Colonic mucosa (tissue), 4 donors: ENCODE measurements at regions not wholly inside any gene's neighbourhood (a gene's known extent, or its start where the extent isn't known, plus 50 kb on each side); places are given as distances from the start of the nearest gene placed in this dataset.
"Not testable (repeated sequence)": the region's sequence is repeated elsewhere in the genome, so short reads cannot be mapped to it uniquely, and the experiment has no call there.

Experiments
- DNase-seq: peaks from one replicate; pipeline ENCODE4 v3.0.0-alpha.2; 2020
- H3K27ac ChIP-seq: fragments of 200-600 bp; one replicate; pipeline ENCODE4 v1.8.0; 2021
- H3K27me3 ChIP-seq: fragments of 200-600 bp; one replicate; pipeline ENCODE4 v1.8.0; 2021
- H3K36me3 ChIP-seq: fragments of 200-600 bp; one replicate; pipeline ENCODE4 v1.8.0; 2021
- H3K4me1 ChIP-seq: fragments of 200-600 bp; one replicate; pipeline ENCODE4 v1.8.0; 2021; ENCODE audit warnings: mild to moderate bottlenecking
- H3K4me3 ChIP-seq: fragments of 200-600 bp; one replicate; pipeline ENCODE4 v1.8.0; 2021
- H3K9ac ChIP-seq, 2 donors: one replicate each; pipeline ENCODE4 v1.7.0; 2013; ENCODE audit warnings: control low read depth in 2 of 2, low read depth in 2 of 2, low read length in 2 of 2
- H3K9me3 ChIP-seq: fragments of 200-600 bp; one replicate; pipeline ENCODE4 v1.8.0; 2021
- CTCF ChIP-seq: fragments of 200-600 bp; IDR thresholded peaks from one replicate; pipeline ENCODE4 v1.8.0; 2022; ENCODE audit warnings: antibody characterized with exemption, mild to moderate bottlenecking
- intact Hi-C: fragments of 100-400 bp; cut with DNase I; formaldehyde crosslinking; loops from one replicate; pipeline ENCODE4 v1.14.1; 2022
- donor health status: healthy.
- donor health status: DM: no; HTN: no; CAD: no.
- donor health status: DM: no; HTN: no; CAD: no.

GRCh38 chr21:34280389-34280795 is 83.4 kb upstream of the KCNE2 start:
- Histone ChIP-seq H3K36me3 (no peaks in the 10 kb centered on the region), H3K4me3 (no peak overlapping the region), H3K27me3 (no peaks in the 10 kb centered on the region), H3K9me3 (no peaks in the 10 kb centered on the region), H3K9ac (no peak overlapping the region), H3K27ac (no peak overlapping the region), H3K4me1 (no peaks in the 10 kb centered on the region)
- no peak for TF ChIP-seq CTCF
- DNase-seq, result peak; percentile 25
- intact Hi-C loops, result no loop called here

GRCh38 chr21:34280959-34281358 is 82.8 kb upstream of the KCNE2 start:
- no peaks in the 10 kb centered on the region for H3K27me3 ChIP-seq
- no peak overlapping the region for H3K9ac ChIP-seq
- H3K4me3 ChIP-seq, result no peak overlapping the region
- no peaks in the 10 kb centered on the region for H3K9me3 ChIP-seq
- no peak for TF ChIP-seq CTCF
- intact Hi-C loops, result no loop called here
- H3K36me3 ChIP-seq, result no peaks in the 10 kb centered on the region
- no peaks in the 10 kb centered on the region for H3K4me1 ChIP-seq
- DNase-seq, result peak; percentile 20
- no peak overlapping the region for H3K27ac ChIP-seq

GRCh38 chr21:34282223-34282622 is 81.6 kb upstream of the KCNE2 start:
- Histone ChIP-seq H3K27me3 (no peaks in the 10 kb centered on the region), H3K4me3 (no peak overlapping the region), H3K4me1 (no peaks in the 10 kb centered on the region), H3K36me3 (no peaks in the 10 kb centered on the region), H3K9me3 (no peaks in the 10 kb centered on the region), H3K27ac (no peak overlapping the region), H3K9ac (no peak overlapping the region)
- intact Hi-C loops, result no loop called here
- no peak for DNase-seq
- TF ChIP-seq CTCF, result no peak

GRCh38 chr21:34284666-34285065 is 79.1 kb upstream of the KCNE2 start:
- no peak for DNase-seq
- intact Hi-C loops, result no loop called here
- Histone ChIP-seq H3K4me3 (no peak overlapping the region), H3K27me3 (no peaks in the 10 kb centered on the region), H3K36me3 (no peaks in the 10 kb centered on the region), H3K9ac (no peak overlapping the region), H3K27ac (no peak overlapping the region), H3K4me1 (no peaks in the 10 kb centered on the region), H3K9me3 (no peaks in the 10 kb centered on the region)
- no peak for TF ChIP-seq CTCF

- H3K4me1 ChIP-seq, H3K36me3 ChIP-seq, H3K4me3 ChIP-seq, intact Hi-C loops, H3K9ac ChIP-seq, H3K27ac ChIP-seq, H3K27me3 ChIP-seq, DNase-seq, H3K9me3 ChIP-seq: not testable (repeated sequence)
Observed at GRCh38 chr21:34288042-34288441, 75.8 kb upstream of the KCNE2 start.

GRCh38 chr21:34289856-34290255 is 74.0 kb upstream of the KCNE2 start:
- Histone ChIP-seq H3K9me3 (no peaks in the 10 kb centered on the region), H3K9ac (no peak overlapping the region), H3K4me3 (no peak overlapping the region), H3K27me3 (no peaks in the 10 kb centered on the region), H3K36me3 (no peaks in the 10 kb centered on the region), H3K4me1 (no peaks in the 10 kb centered on the region), H3K27ac (no peak overlapping the region)
- no peak for DNase-seq
- no peak for TF ChIP-seq CTCF
- intact Hi-C loops, result no loop called here
